CD4-positive, alpha-beta T cell treated with Interleukin-17A for 1 hour (primary cell): ENCODE measurements at regions not wholly inside any gene's neighbourhood (a gene's known extent, or its start where the extent isn't known, plus 50 kb on each side); places are given as distances from the start of the nearest gene placed in this dataset.

Source experiments
- DNase-seq: peaks from one replicate; pipeline ENCODE4 v3.0.0-alpha.2; 2020

DNA sequence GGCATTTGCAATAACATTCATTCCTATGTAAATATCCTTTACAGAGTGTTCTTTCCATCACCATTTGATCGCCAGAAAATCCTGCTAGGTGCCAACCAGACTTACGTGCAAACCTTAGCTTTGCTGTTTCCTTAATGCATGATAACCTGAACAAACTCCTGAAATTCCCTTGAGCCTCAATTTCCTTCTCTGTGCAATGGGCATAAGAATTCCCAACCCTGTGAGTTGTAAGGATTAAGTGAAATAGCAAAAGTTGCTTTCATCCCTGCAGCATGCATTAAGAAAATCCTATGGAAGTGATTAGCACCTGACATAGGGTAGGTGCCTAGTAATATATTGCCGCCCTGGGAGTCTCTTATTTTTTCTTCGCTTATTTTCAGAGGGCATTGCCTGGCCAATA is 272.7 kb downstream of the MAF start:
- no peak for DNase-seq

DNA sequence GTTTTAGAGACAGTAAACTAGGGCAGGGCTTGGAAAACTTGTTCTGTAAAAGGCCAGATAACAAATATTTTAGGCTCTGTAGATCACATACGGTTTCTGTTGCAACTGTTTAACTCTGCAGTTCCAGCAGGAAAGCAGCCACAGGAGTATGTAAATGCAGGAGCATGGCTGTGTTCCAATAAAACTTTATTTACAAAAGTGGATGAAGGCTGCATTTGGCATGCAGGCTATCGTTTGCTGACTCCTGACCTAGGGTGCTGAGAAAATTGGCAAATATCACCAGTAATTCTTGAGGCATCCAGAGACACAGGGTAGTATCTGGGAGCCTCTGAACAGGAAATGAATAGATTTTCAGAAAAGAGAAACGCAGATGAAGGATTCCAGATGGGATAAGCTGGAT is 274.0 kb downstream of the MAF start:
- no peak for DNase-seq

DNA sequence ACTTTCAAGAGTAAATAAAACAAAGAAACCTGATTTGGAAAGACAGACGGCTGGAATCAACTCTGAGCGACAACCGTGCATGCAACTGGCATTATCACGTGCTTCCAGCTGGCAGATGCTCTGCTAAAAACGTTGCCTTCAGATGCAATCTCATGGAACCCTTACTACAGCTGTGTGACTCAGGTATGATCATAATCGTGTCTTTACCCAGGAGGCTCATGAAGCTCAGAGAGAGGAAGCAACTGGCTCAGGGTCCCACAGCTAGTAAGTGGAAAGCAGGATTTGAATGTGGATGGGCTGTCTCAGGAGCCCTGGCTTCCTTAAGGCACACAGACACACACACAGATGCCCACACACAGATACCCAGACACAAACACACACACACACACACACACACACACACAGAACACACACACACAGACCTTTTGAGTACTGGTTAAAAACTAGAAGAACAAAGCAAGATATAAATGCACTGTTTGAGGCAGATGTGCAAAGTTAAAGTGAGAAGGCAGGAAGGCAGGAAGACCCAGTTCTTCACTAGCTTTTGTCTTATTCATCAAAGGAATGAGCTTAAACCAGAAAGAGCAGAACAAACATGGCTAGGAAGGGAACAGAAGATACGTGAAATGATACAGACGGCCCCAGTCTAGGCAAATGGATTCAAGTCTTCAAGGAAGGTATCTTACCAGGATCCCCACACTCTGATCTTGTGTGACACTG is 275.2 kb downstream of the MAF start:
- DNase-seq, result no peak

DNA sequence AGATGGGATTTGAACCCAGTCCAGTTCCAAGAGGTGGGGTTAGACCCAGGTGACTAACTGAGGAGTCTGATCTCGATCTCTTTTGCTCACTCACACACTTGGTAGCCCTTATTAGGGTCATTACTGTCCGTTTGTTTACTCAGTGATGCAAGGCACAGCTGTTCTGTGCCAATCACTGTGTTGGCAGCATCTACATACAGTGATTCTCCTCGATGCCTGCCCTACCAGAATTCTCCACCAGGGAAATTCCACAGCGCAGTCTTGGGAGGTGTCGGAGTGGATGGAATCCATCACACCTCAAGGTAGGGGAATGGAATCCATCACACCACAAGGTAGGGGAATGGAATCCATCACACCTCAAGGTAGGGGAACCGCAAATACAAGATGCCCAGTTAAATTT is 279.6 kb downstream of the MAF start:
- no peak for DNase-seq

DNA sequence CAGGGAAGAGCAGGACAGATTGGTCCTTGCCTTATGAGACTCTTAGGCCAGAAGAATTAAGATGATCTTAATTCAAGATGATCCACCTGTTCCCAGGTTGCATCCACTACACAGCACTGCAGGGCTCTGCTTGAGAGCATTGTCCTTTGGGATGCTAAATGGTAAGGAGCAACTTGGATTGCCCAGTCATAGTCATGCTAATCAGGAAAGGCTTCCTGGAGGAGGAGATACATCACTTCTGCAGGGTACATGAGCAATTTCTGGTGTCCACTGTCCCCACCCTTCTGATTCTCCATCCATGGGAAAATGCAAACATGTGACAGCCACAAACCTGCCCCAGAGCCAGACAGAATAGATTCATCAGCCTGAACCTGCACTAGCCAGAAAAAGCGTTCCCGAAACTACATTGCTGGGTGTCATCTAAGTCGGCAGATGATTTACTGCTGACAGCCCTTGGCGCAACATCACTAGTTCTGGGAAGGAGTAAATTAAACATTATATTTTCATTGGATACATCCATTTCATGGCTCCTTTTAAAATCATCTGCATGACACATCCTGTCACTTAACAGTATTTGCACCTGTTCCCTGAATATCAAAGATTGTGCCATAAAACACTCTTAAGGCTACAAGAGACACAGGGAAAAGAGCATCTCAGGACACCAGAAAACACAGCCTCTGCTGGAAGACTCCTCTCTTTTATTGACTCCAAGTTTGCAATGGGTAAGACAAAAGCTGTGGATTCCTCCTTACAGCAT is 282.2 kb downstream of the MAF start:
- no peak for DNase-seq

DNA sequence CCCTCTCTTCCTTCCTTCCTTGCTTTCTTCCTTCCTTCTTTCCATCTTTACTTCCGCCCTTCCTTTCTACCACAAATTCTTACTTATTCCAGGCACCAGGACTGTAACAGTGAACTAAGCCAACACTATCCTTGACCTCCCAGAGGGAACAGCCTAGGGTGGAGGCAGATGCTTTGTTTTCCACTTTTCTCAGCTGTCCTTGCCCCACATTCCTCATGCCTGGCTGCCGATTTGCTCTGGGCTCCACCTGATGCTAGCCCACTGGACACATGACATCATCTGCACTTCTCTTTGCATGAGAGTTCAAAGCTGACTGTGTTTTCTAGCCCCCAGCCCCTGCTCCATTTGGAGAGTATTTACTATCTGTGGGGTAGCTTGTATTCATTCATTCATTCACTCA is 283.0 kb downstream of the MAF start:
- no peak for DNase-seq

DNA sequence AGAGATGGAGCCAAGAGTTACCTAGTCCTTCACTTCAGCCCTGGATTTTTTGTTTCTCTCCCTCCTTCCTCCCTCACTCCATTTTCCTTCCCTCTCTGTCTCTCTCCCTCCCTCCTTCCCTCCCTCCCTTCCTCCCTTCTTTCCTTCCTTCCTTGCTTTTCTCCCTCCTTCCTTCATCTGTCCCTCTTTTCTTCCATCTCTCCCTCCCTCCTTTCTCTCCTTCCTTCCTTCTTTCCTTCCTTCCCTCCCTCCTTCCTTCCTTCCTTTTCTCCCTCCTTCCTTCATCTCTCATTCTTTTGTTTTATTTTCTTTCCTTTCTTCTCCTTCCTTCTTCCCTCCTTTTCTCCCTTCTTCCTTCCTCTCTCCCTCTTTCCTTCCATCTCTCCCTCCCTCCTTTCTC is 283.5 kb downstream of the MAF start:
- no peak for DNase-seq

DNA sequence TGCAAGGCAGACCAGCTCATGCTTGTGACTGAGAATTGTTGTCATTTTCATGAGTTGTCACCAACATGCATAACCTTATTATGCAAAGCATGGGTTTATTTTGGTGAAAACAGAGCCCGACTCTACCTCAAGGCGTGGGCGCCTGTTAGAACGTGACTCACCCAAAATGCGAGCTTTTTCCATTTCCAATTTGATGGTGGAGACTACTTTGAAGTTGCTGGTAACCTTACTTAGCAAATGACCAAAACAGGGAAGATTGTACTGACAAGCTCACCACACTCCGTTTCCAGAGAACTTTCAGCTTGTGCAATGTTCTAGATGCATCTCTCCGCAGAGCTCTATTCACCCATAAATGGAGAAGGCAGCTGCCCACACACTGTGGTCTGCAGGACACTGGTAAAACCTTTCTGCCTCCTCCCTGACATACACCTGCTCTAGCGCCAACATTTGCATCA is 284.5 kb downstream of the MAF start:
- DNase-seq, result no peak

DNA sequence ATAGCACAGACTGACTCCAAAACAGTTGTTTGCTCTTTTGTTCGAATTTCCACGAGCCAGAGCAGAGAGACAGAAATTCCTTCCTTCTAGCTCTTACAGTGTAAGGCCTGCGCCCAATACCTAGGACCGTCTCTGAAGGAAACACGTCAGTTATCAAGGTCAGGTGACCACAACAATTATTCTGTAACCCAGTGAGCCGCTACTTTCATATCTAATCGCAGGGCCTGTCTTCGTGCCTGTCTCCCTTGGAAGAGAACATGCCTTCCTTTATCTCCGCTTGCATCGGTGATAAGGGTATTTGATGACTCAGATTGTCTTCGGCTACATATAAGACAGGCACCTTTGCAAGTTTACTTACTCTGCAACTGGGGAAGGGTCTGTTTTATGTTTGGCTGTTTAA is 288.0 kb downstream of the MAF start:
- no peak for DNase-seq

DNA sequence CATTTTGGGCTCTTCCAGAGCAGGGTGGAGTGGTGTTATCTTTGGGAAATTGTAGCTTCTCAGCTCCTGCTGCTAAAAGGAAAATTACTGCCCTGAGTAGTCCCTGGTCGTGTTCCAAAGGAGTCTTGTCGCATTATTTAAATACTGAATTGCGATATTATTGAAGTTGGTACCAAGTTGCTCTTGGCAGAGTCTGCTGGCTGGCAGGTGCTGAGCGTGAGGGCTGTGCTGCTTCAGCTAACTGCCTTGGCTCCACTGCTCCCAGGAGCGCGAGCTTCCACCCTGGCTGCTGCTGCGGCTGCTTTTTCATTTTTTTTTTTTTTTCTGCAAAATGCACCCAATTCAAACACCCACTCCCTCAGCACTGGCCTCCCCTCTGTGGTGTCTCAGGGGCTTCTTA is 289.8 kb downstream of the MAF start:
- DNase-seq, result no peak

DNA sequence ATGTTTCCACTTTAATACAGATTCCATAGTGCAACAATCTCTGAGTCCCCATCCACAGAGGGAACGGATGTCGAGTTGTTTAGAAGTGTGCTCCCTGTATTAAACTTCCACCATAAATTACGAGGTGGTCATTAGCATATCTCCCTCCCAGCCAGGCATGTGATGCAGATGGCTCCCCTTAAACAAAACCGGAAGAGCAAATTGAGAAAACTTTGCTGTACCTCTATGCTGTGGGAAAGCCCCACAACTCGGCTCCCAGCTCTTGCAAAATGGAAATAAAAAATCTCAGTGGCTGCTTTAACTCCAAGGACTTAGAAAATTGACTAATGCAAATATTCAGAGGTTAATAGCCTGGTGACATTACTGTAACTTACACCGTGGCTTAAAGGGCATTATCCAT is 290.9 kb downstream of the MAF start:
- no peak for DNase-seq

DNA sequence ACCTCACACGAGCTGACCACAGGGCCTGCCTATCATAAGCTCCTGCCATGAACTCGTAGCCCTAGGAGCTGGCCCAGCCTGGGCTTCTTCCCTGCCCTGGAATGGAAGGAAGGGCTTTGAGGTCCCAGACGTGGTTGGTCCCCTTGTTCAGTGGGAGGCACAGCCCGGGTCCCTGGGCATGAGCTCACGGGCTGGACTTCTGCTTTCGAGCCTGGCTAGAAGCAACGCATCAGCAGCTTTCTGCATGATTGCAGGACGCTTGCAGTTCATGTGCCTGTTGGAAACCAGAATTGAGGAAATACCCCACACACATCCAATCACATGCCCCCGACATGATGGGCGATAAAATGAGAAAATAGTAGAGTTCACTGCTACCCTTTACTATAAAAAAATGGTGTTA is 293.3 kb downstream of the MAF start:
- no peak for DNase-seq

DNA sequence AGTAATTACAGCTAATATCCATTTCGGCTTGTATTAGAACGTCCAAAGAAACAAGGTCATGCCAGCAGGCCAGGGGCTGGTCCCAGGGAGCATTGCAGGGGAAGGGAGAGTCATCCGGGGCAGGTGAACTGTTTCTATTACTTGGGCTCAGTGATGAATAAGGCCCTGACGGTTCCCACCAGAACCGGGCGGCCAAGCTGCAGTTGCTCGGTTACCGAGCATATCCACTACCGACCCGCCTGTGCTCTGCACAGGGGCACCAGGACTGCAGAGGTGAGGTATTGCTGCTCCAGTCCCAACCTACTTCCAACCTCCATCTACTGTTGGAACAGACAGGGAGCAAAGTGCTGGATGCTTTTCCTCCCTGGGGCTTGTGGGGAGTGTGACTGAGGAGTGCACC is 295.5 kb downstream of the MAF start:
- no peak for DNase-seq

DNA sequence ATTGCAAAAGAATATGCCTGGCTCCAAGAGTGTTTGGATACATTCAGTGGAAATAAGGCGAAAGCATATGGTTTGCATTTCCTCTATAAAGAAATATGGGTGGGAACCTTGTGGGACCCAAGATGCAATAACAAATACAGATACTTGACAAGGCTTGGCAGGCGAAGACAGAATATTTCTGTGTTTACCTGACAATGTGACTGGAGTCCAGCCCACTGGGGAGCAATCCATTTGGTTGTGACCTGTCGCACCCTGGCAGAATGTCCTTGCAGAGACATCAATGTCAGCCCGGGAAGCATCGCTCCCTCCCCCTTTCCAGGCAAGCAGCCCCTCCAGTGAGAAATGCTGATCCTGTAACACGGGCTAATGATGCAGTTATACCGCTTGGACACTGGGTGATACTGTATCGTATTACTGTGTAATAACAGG is 296.6 kb downstream of the MAF start:
- no peak for DNase-seq

DNA sequence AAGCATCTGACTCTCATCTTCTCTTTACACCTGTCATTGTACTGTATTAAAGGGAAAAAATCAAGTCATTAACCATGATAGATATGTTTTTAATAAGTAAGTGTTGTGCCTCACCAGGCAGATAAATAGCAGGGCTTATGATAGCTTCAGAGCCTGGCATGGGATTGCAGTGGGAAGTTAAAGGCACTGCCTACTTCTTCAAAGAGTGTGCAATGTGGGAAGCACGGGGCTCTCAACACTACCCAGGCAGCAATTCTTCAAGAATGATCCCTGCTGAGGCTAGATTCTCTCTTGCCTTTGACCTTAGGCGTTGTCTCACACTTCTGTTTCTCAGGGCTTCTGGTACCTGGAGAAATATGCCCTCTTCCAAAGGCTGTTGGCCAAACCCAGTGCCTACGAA is 297.3 kb downstream of the MAF start:
- no peak for DNase-seq

DNA sequence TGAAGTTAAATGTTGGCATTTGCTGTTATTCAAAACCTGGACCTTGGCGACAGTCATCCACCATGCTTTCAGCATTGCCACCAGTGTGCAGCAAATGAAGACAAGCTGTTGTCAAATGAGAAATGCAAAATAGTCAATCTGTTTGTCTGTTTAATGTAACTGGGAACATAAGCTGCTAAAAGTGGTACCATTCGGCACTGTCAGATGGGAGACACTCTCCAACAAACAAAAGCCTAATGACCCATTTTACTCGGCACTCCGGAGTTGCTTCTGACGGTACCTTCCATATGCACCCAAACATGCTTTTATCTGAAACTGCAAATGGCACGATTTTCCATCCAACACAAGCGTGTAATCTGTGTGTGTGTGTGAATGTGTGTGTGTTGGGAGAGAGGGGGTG is 297.8 kb downstream of the MAF start:
- DNase-seq, result no peak

DNA sequence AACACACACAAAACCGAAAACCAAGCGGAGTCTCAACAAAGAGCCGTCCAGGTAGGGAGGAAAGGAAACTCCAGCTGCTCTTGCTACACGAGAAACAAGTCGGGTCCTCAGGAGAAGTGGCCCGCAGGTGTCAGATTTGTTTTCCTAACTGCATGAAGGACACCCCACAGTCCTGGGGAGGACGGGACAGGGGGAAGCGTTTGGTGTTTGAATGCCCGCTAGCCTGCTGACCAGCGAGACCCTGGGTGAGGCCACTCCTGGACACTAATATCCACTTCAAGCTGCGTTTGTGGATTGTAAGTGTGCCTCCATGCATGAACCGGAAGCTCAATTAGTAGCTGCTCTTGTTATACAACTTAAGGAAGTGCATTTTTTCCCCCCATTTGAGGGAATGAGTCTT is 299.5 kb downstream of the MAF start:
- no peak for DNase-seq

DNA sequence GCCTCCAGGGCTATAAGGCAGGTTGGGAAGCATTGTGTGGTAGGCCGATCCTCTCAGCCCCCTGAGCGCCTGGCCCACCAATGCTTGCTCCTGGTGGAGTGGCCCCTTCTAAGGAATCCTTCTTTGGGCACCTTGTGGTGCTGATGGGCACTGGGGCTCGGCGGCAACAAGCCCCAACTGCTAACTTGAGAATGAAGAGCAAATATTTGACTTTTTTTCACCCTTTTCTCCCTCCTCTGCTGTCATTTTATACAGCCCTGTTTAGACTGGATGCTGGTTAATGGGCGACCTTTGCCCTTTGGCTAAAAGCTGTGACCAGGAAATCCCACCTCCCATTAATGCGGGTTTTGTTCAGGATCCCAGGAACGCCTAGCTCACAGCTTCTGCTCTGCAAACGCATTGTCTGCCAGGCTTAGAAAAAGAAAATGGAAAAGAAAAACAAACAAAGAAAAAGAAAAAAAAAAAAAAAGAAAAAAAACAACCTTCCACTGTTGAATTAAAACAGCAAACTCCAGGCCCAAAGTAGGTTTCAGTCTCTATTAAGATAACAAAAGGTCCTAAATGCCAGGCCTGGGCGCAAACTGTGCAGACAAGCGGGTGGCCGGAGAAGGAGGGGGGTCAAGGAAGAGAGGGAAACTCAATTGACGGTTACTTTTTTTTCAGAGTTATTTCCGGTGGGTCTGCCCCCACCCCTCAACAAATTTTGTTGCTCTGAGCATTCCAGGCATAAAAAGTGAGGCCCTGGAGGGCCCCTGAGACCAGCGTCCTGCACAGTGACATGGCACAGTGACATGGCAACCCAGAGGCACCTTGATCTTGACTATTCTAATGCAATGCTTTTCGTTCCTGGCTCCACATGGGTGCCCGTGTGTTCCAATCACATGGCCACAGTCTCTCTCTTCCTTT is 301.4 kb downstream of the MAF start:
- DNase-seq, result no peak

DNA sequence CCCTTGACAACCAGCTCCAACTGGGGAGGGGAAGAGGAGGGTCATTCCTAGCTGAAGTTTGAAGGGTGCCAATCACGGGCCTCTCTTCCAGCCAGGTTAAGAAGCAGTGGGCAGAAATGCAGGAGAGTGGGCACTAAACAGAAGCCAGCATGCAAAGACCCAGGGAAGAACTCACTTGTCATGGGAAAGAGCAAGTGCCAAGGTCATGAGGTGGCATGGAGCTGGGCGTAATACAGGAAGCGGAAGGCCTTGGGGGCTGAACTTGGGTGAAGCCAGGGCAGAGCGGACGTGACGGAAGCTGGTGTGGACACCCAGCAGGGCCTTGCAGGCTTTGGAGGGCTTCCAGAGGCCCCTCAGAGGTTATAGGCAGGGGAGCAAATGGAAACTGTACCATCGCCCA is 302.1 kb downstream of the MAF start:
- DNase-seq, result no peak

DNA sequence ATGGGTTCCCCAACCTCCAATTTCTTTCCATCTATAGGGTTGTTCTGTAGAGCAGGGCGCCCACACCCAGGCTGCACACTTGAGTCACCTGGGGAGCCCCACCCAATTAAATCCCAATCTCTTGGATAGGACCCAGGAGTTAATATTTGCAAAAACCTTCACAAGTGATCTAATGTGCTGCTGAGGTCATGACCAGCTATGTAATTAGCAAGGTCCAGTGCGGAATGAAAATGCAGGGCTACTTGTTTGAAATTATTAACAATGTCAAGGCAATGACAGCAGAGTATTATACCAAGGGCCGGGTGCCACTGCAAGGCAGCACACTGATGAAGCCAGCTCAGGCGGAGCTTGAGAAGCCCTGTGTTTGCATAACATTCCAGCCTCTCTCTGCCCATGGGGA is 302.7 kb downstream of the MAF start:
- no peak for DNase-seq

DNA sequence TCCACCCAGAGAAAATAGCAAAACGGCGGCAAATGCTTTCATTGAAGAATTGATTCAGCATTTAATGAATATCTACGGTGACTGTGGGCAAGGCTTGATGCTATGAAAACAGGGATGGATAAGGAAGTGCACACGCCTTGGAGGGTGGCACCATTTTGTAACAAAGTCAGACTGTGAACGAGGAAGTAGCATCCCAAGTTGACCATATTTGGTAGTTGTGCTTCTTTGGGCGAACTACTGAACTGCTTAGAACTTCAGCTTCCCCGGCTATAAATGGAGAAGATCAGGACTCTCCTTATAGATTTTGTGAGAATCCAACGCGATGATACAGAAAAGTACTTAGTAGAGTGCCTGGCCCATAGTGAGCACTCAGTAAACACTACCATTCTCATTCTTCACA is 303.2 kb downstream of the MAF start:
- no peak for DNase-seq

DNA sequence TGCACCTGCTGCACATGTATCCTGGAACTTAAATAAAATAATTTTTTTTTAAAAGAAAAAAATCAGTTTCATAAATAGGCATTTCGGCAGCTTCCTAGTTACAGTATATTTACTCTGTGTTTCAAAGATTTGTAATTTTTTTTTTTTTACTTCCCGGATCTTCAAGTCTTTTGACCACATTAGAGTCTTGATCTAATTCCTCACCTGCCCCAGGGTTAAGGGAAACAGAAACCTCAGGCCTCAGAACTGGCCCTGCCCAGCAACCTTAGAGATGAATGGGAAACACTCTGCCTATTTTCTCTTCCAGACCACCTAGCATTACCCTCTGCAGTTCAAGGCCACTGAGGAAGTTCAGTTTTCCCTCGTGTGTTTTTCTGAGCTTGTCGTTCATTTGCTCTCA is 304.0 kb downstream of the MAF start:
- no peak for DNase-seq

DNA sequence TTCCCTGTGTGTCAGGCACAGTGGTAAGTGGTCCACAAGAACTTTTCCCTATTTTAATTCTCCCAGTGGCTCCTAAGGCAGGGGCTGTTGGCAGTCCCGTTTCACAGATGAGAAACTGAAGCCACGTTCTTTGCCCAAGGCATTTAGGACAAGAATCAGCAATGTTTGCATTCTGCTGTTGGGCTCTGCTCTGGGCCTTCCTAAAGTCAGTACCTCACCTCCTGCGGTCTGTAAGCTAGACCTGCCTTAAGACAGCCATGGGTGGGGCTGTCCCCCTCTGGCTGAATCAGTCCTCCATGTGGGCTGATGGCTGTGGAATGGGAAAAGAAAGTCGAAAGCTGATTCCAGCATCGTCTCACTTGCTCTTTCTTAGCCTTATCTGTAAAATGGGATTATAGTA is 304.8 kb downstream of the MAF start:
- DNase-seq, result no peak

DNA sequence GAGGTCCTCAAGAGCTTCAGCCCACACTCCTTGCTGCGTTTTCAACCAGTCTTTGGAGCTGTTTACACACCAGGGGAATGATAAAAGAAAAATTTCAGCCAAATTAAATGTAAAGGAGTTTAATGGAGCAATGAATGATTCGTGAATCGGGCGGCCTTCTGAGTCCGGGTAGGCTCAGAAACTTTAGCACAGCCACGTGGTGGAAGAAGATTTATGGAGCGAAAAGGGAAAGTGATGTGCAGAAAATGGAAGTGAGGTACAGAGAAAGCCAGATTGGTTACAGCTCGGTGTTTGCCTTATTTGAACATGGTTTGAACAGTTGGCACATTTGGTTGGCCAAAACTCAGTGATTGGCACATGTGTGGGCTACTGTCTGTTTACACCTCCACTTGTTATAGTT is 305.4 kb downstream of the MAF start:
- DNase-seq, result no peak
